ENCODE measurements at regions not wholly inside any gene's neighbourhood (a gene's known extent, or its start where the extent isn't known, plus 50 kb on each side); places are given as distances from the start of the nearest gene placed in this dataset.
"Not testable (repeated sequence)": the region's sequence is repeated elsewhere in the genome, so short reads cannot be mapped to it uniquely, and the experiment has no call there.

DNA sequence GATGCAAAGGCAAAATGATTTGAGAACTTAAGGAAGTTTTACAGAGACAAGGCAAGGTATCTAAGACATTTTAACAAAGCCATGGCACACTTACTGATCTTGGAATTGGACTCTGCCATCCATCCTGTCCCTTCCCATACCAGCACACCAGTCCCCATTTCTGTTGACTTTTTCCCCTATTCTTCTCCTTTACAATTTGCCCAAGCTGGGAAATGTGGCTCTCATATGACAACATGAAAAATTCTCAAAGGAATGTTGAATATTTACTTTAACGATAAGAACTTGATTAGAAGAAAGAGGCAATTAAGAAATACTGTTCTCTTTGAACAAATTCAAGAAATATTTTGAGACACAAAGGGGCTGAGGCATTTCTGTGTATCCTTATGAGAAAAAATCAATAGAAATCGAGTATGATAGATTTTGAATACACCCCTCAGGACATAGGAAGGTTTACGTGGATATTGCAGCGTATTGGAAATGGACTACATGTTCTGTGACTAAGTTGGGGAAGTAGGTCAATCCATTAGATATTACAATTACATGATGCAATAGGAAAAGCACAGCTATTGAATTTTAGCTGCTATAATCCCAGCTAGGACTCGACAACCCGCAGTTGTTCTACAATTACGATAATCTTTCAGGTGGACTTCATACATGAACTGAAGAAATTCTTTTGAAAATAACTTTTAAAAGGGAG is 201.6 kb downstream of the TRIB2 start:
- peaks cover 19% of the 10 kb centered on the region for H3K4me1 ChIP-seq
- peak overlapping the region; percentile 2 for H3K4me3 ChIP-seq
- DNase-seq: no peak
- TF ChIP-seq, protein P1, sequence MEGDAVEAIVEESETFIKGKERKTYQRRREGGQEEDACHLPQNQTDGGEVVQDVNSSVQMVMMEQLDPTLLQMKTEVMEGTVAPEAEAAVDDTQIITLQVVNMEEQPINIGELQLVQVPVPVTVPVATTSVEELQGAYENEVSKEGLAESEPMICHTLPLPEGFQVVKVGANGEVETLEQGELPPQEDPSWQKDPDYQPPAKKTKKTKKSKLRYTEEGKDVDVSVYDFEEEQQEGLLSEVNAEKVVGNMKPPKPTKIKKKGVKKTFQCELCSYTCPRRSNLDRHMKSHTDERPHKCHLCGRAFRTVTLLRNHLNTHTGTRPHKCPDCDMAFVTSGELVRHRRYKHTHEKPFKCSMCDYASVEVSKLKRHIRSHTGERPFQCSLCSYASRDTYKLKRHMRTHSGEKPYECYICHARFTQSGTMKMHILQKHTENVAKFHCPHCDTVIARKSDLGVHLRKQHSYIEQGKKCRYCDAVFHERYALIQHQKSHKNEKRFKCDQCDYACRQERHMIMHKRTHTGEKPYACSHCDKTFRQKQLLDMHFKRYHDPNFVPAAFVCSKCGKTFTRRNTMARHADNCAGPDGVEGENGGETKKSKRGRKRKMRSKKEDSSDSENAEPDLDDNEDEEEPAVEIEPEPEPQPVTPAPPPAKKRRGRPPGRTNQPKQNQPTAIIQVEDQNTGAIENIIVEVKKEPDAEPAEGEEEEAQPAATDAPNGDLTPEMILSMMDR (IDR thresholded peaks at IDR 0.05; ENCODE audit: borderline replicate concordance): no peak
- peak overlapping the region; percentile 87 for H3K27ac ChIP-seq (replicated peaks)
- no peaks in the 10 kb centered on the region for H3K36me3 ChIP-seq
- no peaks in the 10 kb centered on the region for H3K9me3 ChIP-seq (replicated peaks)
- H3K27me3 ChIP-seq (ENCODE audit: low read depth): no peaks in the 10 kb centered on the region
- intact Hi-C loops (cut with micrococcal nuclease): no loop called here

DNA sequence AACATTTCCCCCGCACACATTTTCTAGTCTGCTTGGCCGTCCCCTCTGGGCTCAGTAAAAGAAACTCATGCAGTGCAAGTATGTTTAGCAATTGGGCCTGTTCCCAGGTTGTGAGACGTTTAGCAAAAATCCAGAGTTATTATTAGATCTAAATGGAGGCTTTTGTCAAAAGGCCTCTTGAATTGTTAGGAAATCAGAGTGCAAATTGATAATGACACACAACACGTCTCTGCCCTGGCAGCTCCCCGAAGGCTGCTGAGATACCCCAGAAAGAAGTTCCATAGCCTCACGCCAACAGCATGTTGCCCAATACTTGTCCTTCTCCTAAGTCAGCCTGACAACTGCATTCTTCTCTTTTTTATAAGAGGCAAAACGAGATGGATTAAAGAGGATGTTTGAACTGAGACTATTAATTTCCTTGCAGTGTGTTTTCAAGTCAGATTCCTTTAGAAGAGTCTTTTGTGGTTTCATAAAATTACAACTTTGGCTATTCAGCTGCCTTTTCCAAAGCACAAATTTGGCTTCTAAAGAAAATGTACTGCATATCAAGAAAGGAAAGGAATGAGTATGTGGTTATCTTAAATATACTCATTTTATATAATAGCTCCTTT is 202.2 kb downstream of the TRIB2 start:
- Histone ChIP-seq H3K27me3 (ENCODE audit: low read depth) (no peaks in the 10 kb centered on the region), H3K36me3 (no peaks in the 10 kb centered on the region), H3K4me1 (peaks cover 19% of the 10 kb centered on the region), H3K9me3 (replicated peaks) (no peaks in the 10 kb centered on the region), H3K4me3 (peak overlapping the region; percentile 2), H3K27ac (replicated peaks) (peak overlapping the region; percentile 87)
- TF ChIP-seq, protein P1 (IDR thresholded peaks at IDR 0.05; ENCODE audit: borderline replicate concordance): no peak
- intact Hi-C loops (cut with micrococcal nuclease): no loop called here
- peak; percentile 72 for DNase-seq

DNA sequence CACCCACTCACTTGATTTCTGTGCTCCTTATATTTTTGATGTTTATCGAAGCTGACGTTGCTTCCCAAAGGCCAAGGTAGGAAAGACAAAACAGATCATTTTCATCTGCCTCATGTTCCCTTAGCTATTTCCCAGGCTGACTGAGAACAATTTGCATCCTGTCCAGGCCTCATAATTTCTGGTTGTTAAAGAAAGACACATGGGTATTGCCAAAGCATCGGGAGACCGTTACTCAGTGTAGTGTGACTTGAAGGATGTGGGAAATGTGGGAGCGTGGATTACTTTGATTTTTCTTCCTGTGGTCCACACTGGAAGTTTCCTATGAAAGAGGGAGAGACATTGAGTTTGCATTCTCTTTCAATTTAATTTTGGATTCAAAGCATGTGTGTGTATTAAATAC is 204.6 kb downstream of the TRIB2 start:
- H3K36me3 ChIP-seq: no peaks in the 10 kb centered on the region
- H3K9me3 ChIP-seq (replicated peaks): no peaks in the 10 kb centered on the region
- TF ChIP-seq, protein P1 (IDR thresholded peaks at IDR 0.05; ENCODE audit: borderline replicate concordance): no peak
- no peak for DNase-seq
- H3K4me3 ChIP-seq: no peak overlapping the region
- intact Hi-C loops (cut with micrococcal nuclease): no loop called here
- no peak overlapping the region for H3K27ac ChIP-seq (replicated peaks)
- no peaks in the 10 kb centered on the region for H3K27me3 ChIP-seq (ENCODE audit: low read depth)
- peaks cover 19% of the 10 kb centered on the region for H3K4me1 ChIP-seq

DNA sequence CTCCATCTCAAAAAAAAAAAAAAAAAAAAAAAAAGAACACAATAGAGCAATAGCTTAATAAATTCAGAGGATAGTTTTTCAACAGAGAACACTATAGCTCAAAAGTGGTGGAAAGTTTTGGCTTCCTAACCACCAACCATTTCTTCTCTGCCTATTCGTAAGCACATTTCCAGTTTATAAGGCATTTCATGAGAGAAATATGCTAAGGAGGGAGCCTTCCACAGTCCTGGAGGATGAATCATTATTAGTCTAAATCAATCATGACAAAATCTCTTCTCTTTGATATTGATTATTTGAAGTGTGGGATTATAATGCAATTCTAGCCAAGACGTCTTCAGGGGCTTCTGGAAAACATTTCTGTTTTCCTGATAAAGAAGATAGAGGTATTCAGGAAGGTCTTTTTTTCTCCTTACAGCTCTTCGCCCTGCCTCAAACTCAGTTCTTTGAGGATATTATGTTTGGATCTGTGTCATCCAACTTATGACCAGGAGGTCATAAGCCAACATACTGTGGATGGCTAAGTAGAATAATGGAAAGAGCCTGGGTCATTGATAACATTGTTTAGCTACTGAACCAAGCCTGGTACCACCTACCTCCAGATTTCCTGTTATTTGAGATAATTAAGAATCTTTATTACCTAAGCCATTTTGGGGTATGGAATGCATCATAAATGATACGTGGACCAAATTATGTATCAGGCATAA is 207.3 kb downstream of the TRIB2 start:
- H3K4me1 ChIP-seq: peaks cover 21% of the 10 kb centered on the region
- H3K9me3 ChIP-seq (replicated peaks): no peaks in the 10 kb centered on the region
- no peak overlapping the region for H3K4me3 ChIP-seq
- TF ChIP-seq, protein P1 (IDR thresholded peaks at IDR 0.05; ENCODE audit: borderline replicate concordance): no peak
- DNase-seq: no peak
- no peaks in the 10 kb centered on the region for H3K27me3 ChIP-seq (ENCODE audit: low read depth)
- H3K36me3 ChIP-seq: no peaks in the 10 kb centered on the region
- no peak overlapping the region for H3K27ac ChIP-seq (replicated peaks)
- intact Hi-C loops (cut with micrococcal nuclease): no loop called here

DNA sequence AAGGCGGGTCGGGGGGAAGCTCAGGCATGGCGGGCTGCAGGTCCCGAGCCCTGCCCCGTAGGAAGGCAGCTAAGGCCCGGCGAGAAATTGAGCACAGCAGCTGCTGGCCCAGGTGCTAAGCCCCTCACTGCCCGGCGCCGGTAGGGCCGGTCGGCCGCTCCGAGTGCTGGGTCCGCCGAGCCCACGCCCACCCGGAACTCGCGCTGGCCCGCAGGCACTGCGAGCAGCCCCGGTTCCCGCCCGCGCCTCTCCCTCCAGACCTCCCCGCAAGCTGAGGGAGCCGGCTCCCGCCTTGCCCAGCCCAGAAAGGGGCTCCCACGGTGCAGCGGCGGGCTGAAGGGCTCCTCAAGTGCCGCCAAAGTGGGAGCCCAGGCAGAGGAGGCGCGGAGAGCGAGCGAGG is 209.9 kb downstream of the TRIB2 start:
- intact Hi-C loops (cut with micrococcal nuclease); H3K27ac ChIP-seq (replicated peaks); H3K36me3 ChIP-seq; H3K27me3 ChIP-seq (ENCODE audit: low read depth); DNase-seq; H3K4me3 ChIP-seq; H3K9me3 ChIP-seq (replicated peaks): not testable (repeated sequence)
- peaks cover 39% of the 10 kb centered on the region for H3K4me1 ChIP-seq

Measured in left ventricle myocardium inferior (tissue), 1 donor.